HepG2 (cell line): ENCODE measurements at regions not wholly inside any gene's neighbourhood (a gene's known extent, or its start where the extent isn't known, plus 50 kb on each side); places are given as distances from the start of the nearest gene placed in this dataset.

ENCODE experiments used
- ATAC-seq: fragments of 200-7000 bp; cut with Tn5 transposase; 3 replicates; pipeline ENCODE4 v1.9.1; 2020; ENCODE audit warnings: mild to moderate bottlenecking, moderate library complexity
- BruUV-seq: library from RNA; stranded (reverse); fragments of 400-500 nt; replicated peaks from 2 replicates; lab custom pipeline; 2021; lab: Mats Ljungman, UMichigan
- CTCF ChIA-PET: fragments of 300-600 bp; formaldehyde crosslinking; extraction: SDS; loops from one replicate; lab custom pipeline; 2021; ENCODE audit warnings: low total read pairs, inconsistent platforms, low intra/inter-chr PET ratio; lab: Yijun Ruan, JAX
- POLR2A ChIA-PET: fragments of 350-600 bp; sonication (Branson Sonifier 250); formaldehyde crosslinking; loops from one replicate; lab custom pipeline; 2020; ENCODE audit warnings: antibody characterized with exemption, inconsistent platforms; lab: Yijun Ruan, JAX
- DNase-seq: peaks from one replicate; pipeline ENCODE4 v3.0.0-alpha.2; 2015; ENCODE audit warnings: low spot score
- FAIRE-seq: peaks from 3 replicates; lab custom pipeline; 2011; peaks lifted over from hg19 to GRCh38; lab: Jason Lieb, UNC
- H2AFZ ChIP-seq: one replicate; pipeline ENCODE4 v1.6.1; 2011; ENCODE audit warnings: low read length, inconsistent platforms
- H3K27ac ChIP-seq: fragments of 300-600 bp; 3 replicates; pipeline ENCODE4 v1.8.0; 2011; ENCODE audit warnings: mixed run types, mild to moderate bottlenecking, mixed read lengths, low read length, inconsistent platforms; ENCODE audit not compliant: insufficient read depth; ENCODE audit errors: extremely low read length
- H3K27me3 ChIP-seq, 2 experiments: fragments of 200-600 bp in 1 of 2; 2 replicates in 1 of 2; 3 replicates in 1 of 2; pipeline versions ENCODE4 v1.6.0 to v1.8.0; 2011; ENCODE audit warnings: low read length in 2 of 2, mild to moderate bottlenecking in 2 of 2, moderate library complexity in 2 of 2, inconsistent platforms in 1 of 2; ENCODE audit not compliant: insufficient read depth in 2 of 2, control insufficient read depth in 1 of 2
- H3K36me3 ChIP-seq, 2 experiments: fragments of 200-600 bp in 1 of 2; replicated peaks in 1 of 2; 2 replicates in 1 of 2; 3 replicates in 1 of 2; pipeline versions ENCODE4 v1.5.1 to v1.8.0; 2011; ENCODE audit warnings: low read length in 2 of 2, inconsistent platforms in 1 of 2; ENCODE audit not compliant: insufficient read depth in 2 of 2, control insufficient read depth in 1 of 2
- H3K4me1 ChIP-seq: 2 replicates; pipeline ENCODE4 v1.5.1; 2012; ENCODE audit warnings: low read length, inconsistent platforms; ENCODE audit not compliant: insufficient read depth
- H3K4me2 ChIP-seq: 2 replicates; pipeline ENCODE4 v1.6.0; 2011; ENCODE audit warnings: low read depth, low read length, inconsistent platforms
- H3K4me3 ChIP-seq, 3 experiments: fragments of 200-600 bp in 1 of 3; sonication (generic), shearing (Covaris generic) in 1 of 3; replicated peaks in 1 of 3; 2 replicates each; pipeline ENCODE4 v1.5.1; 2011 to 2016; ENCODE audit warnings: low read length in 3 of 3, inconsistent platforms in 2 of 3, low read depth in 2 of 3, mild to moderate bottlenecking in 2 of 3, control low read depth in 1 of 3, mixed read lengths in 1 of 3; ENCODE audit not compliant: insufficient read depth in 1 of 3
- H3K79me2 ChIP-seq: one replicate; pipeline ENCODE4 v1.6.1; 2011; ENCODE audit warnings: low read length, inconsistent platforms; ENCODE audit not compliant: insufficient read depth
- H3K9ac ChIP-seq: 2 replicates; pipeline ENCODE4 v1.6.0; 2011; ENCODE audit warnings: mild to moderate bottlenecking, low read depth, low read length, inconsistent platforms; ENCODE audit not compliant: insufficient read depth
- H3K9me3 ChIP-seq: 2 replicates; pipeline ENCODE4 v1.5.1; 2012; ENCODE audit warnings: mild to moderate bottlenecking, low read length
- H4K20me1 ChIP-seq: 2 replicates; pipeline ENCODE4 v1.6.0; 2011; ENCODE audit warnings: inconsistent platforms, mild to moderate bottlenecking, low read length, moderate library complexity; ENCODE audit not compliant: insufficient read depth
- DPF2 ChIP-seq: sonication (generic); formaldehyde crosslinking; IDR thresholded peaks from 2 replicates; pipeline ENCODE4 v1.4.0; 2020; ENCODE audit warnings: mild to moderate bottlenecking, low read depth, missing genetic modification reagents, borderline replicate concordance
- FOXA3 ChIP-seq: IDR thresholded peaks from 2 replicates; pipeline ENCODE4 v1.6.1; 2016; ENCODE audit warnings: missing genetic modification reagents, missing compliant biosample characterization
- GPN1 ChIP-seq: sonication (generic); formaldehyde crosslinking; IDR thresholded peaks from 2 replicates; pipeline ENCODE4 v1.5.1; 2020; ENCODE audit warnings: missing genetic modification reagents, borderline replicate concordance
- HMGXB3 ChIP-seq: sonication (generic); formaldehyde crosslinking; IDR thresholded peaks from 2 replicates; pipeline ENCODE4 v1.4.0; 2020; ENCODE audit warnings: missing genetic modification reagents, borderline replicate concordance
- HNRNPL ChIP-seq: fragments of 200-400 bp; formaldehyde crosslinking; IDR thresholded peaks from 2 replicates; pipeline ENCODE4 v1.6.1; 2017; ENCODE audit warnings: mild to moderate bottlenecking, low read depth, low read length
- HOMEZ ChIP-seq: IDR thresholded peaks from 2 replicates; pipeline ENCODE4 v1.6.1; 2016; ENCODE audit warnings: low read depth
- KLF11 ChIP-seq: IDR thresholded peaks from 2 replicates; pipeline ENCODE4 v1.6.1; 2016; ENCODE audit warnings: missing compliant biosample characterization
- PPARG ChIP-seq: conservative IDR thresholded peaks from 2 replicates; pipeline ENCODE4 v1.6.1; 2016; ENCODE audit warnings: missing biosample characterization, missing genetic modification reagents
- TOPORS ChIP-seq: sonication (generic); formaldehyde crosslinking; IDR thresholded peaks from 2 replicates; pipeline ENCODE4 v1.8.0; 2023; ENCODE audit warnings: mild to moderate bottlenecking, missing genetic modification reagents
- ZFP36 ChIP-seq: fragments of 150-350 bp; IDR thresholded peaks from 2 replicates; pipeline ENCODE4 v1.6.1; 2018; ENCODE audit warnings: borderline replicate concordance, low read length, low read depth; ENCODE audit not compliant: partially characterized antibody
- ZHX1 ChIP-seq: sonication (generic); formaldehyde crosslinking; IDR thresholded peaks from 2 replicates; pipeline ENCODE4 v1.8.1; 2022; ENCODE audit warnings: low read depth, mild to moderate bottlenecking, missing genetic modification reagents
- ZNF264 ChIP-seq: sonication (generic); formaldehyde crosslinking; IDR thresholded peaks from 2 replicates; pipeline ENCODE4 v1.4.0; 2020; ENCODE audit warnings: missing genetic modification reagents
- ZNF75D ChIP-seq: sonication (generic); formaldehyde crosslinking; IDR thresholded peaks from 2 replicates; pipeline ENCODE4 v1.8.1; 2023; ENCODE audit warnings: missing genetic modification reagents, mild to moderate bottlenecking, borderline replicate concordance
- ZNF780A ChIP-seq: sonication (generic); formaldehyde crosslinking; IDR thresholded peaks from 2 replicates; pipeline ENCODE4 v1.8.0; 2022; ENCODE audit warnings: mild to moderate bottlenecking, missing genetic modification reagents, moderate library complexity
- ZNF784 ChIP-seq: sonication (generic); formaldehyde crosslinking; IDR thresholded peaks from 2 replicates; pipeline ENCODE4 v1.5.1; 2020; ENCODE audit warnings: missing genetic modification reagents, mild to moderate bottlenecking, borderline replicate concordance
- WGBS: methylation state at CpG from one replicate; pipeline ENCODE4 v1.1.6; 2017; ENCODE audit warnings: low lambda C conversion rate; 5-methylcytosine and 5-hydroxymethylcytosine counted together
- in situ Hi-C: cut with HindIII; loops from 2 replicates; pipeline ENCODE4 v1.10.0; 2017; ENCODE audit warnings: low pct_unique_long_range_greater_than_20kb; ENCODE audit not compliant: extremely low pct_ligation_motif_present
- intact Hi-C: fragments of 100-400 bp; cut with micrococcal nuclease; formaldehyde crosslinking; loops from one replicate; pipeline ENCODE4 v1.10.0; 2022; ENCODE audit not compliant: unreplicated experiment

- TF ChIP-seq TOPORS (no peak), ZNF75D (CRISPR knock-in tag) (no peak), PPARG (CRISPR knock-in tag) (no peak), FOXA3 (no peak)
- TF ChIP-seq, all 625 proteins: peak for 0
These were observed 74.6 kb upstream of the EXOC1L start (continued) for GRCh38 chr4:55745014-55745413.

GRCh38 chr4:55747793-55748192, 71.8 kb upstream of the EXOC1L start:
- no TSS peak for BruUV-seq
- H3K36me3 ChIP-seq: no peaks in the 10 kb centered on the region
- FAIRE-seq (no peak), ATAC-seq (no peak), DNase-seq (no peak)
- H3K4me1 ChIP-seq: no peaks in the 10 kb centered on the region
- no peaks in the 10 kb centered on the region for H3K79me2 ChIP-seq
- intact Hi-C loops (no loop called here), in situ Hi-C loops (loop anchor here (25.0 kb wide), 1 partner anchor 285 kb away; no protein-coding TSS in a partner anchor)
- H3K4me2 ChIP-seq: no peak overlapping the region
- no peaks in the 10 kb centered on the region for H3K9me3 ChIP-seq
- H2AFZ ChIP-seq: no peak overlapping the region
- CTCF ChIA-PET: no interaction called here
- H3K27ac ChIP-seq: no peak overlapping the region
- H3K4me3 ChIP-seq: no peak overlapping the region
- WGBS: 57% methylated on average over 6 of the region's 6 CpGs
- no peak overlapping the region for H3K9ac ChIP-seq
- POLR2A ChIA-PET: no interaction called here
- no peaks in the 10 kb centered on the region for H4K20me1 ChIP-seq
- H3K27me3 ChIP-seq: peaks cover 0 to 6% of the 10 kb centered on the region in 2 experiments; a peak in 3 of 5 replicates
- no peak for TF ChIP-seq ZFP36
- TF ChIP-seq ZNF264 (CRISPR knock-in tag): no peak
- TF ChIP-seq ZNF784: no peak
- no peak for TF ChIP-seq GPN1
- no peak for TF ChIP-seq KLF11 (CRISPR knock-in tag)
- TF ChIP-seq ZHX1: no peak
- TF ChIP-seq HNRNPL: no peak
- TF ChIP-seq ZNF780A (CRISPR knock-in tag): no peak
- no peak for TF ChIP-seq HOMEZ (CRISPR knock-in tag)
- no peak for TF ChIP-seq HMGXB3 (CRISPR knock-in tag)
- no peak for TF ChIP-seq DPF2
